Spinal cord (tissue), 9 donors: ENCODE measurements at regions not wholly inside any gene's neighbourhood (a gene's known extent, or its start where the extent isn't known, plus 50 kb on each side); places are given as distances from the start of the nearest gene placed in this dataset.
"Not testable (repeated sequence)": the region's sequence is repeated elsewhere in the genome, so short reads cannot be mapped to it uniquely, and the experiment has no call there.

Experiments
- DNase-seq, 6 donors: peaks; one replicate each; pipeline versions ENCODE4 v3.0.0 to v3.0.0-alpha.2; 2013 to 2015; ENCODE audit warnings: low spot score in 6 of 6, low read depth in 4 of 6
- H3K27ac ChIP-seq: one replicate; pipeline ENCODE4 v1.5.1; 2013; ENCODE audit warnings: low read depth, low read length, control low read depth
- H3K27me3 ChIP-seq: one replicate; pipeline ENCODE4 v1.6.1; 2013; ENCODE audit warnings: low read length; ENCODE audit not compliant: control insufficient read depth, insufficient read depth
- H3K36me3 ChIP-seq: one replicate; pipeline ENCODE4 v1.6.1; 2013; ENCODE audit warnings: low read length; ENCODE audit not compliant: control insufficient read depth, insufficient read depth
- H3K4me1 ChIP-seq: one replicate; pipeline ENCODE4 v1.6.1; 2013; ENCODE audit warnings: low read length; ENCODE audit not compliant: control insufficient read depth, insufficient read depth
- H3K4me3 ChIP-seq: one replicate; pipeline ENCODE4 v1.5.1; 2013; ENCODE audit warnings: low read depth, low read length, control low read depth
- H3K9me3 ChIP-seq: one replicate; pipeline ENCODE4 v1.6.1; 2013; ENCODE audit warnings: low read length; ENCODE audit not compliant: control insufficient read depth, insufficient read depth
- WGBS: methylation state at CpG from one replicate; pipeline ENCODE4 v1.1.5; 2013; ENCODE audit warnings: missing lambda C conversion rate; ENCODE audit not compliant: insufficient coverage; 5-methylcytosine and 5-hydroxymethylcytosine counted together
- donor health status: healthy.

GRCh38 chrX:63198693-63199092 is 152.4 kb downstream of the SPIN4 start:
- no CpG with 5 or more reads among the region's 3 CpGs for WGBS
- H3K36me3 ChIP-seq, H3K9me3 ChIP-seq, DNase-seq, H3K27ac ChIP-seq, H3K4me1 ChIP-seq, H3K27me3 ChIP-seq, H3K4me3 ChIP-seq: not testable (repeated sequence)

GRCh38 chrX:63192366-63193041 is 158.6 kb downstream of the SPIN4 start:
- WGBS = 88% methylated on average over 27 of the region's 29 CpGs

GRCh38 chrX:63186137-63186536 is 165.0 kb downstream of the SPIN4 start:
- 57% methylated on average over 1 of the region's 1 CpG for whole genome bisulfite sequencing
- Histone ChIP-seq H3K27ac (no peak overlapping the region), H3K9me3 (peaks cover 6% of the 10 kb centered on the region)

More at GRCh38 chrX:63192366-63193041, 158.6 kb downstream of the SPIN4 start:
- not testable (repeated sequence) for H3K27ac ChIP-seq, H3K4me3 ChIP-seq, DNase-seq, H3K4me1 ChIP-seq, H3K27me3 ChIP-seq, H3K9me3 ChIP-seq, H3K36me3 ChIP-seq

DNA sequence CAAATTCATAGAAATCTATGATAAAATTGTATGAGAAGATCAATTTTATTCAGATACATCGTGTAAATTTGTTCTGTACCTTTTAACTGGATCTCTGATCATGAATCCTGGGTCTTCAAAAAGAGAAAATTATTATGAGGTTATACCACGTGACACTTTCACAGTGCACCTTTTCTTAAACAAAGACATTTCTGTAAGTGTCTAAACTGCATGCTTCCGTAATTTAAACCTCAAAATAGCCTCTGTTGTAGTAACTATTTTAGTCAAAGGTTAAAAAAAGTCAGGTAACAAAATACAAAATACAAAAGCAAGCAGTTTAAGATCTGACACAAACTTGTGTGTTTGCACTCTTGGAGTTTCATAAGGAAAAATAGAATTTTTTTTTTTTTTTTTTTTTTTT is 171.3 kb downstream of the SPIN4 start:
- not testable (repeated sequence) for H3K4me3 ChIP-seq, DNase-seq, H3K27me3 ChIP-seq, H3K36me3 ChIP-seq, H3K4me1 ChIP-seq, H3K9me3 ChIP-seq, H3K27ac ChIP-seq
- no CpG with 5 or more reads among the region's 3 CpGs for WGBS

More at GRCh38 chrX:63186137-63186536, 165.0 kb downstream of the SPIN4 start:
- DNase-seq = no peak
- Histone ChIP-seq H3K4me3 (no peak overlapping the region), H3K4me1 (no peaks in the 10 kb centered on the region), H3K27me3 (no peaks in the 10 kb centered on the region), H3K36me3 (no peaks in the 10 kb centered on the region)

- WGBS = no CpG with 5 or more reads among the region's 4 CpGs
- not testable (repeated sequence) for DNase-seq
These were observed 174.6 kb downstream of the SPIN4 start for GRCh38 chrX:63176578-63176977.

GRCh38 chrX:63173841-63174718 is 177.1 kb downstream of the SPIN4 start:
- not testable (repeated sequence) for H3K27me3 ChIP-seq, H3K4me3 ChIP-seq, H3K9me3 ChIP-seq, DNase-seq, H3K4me1 ChIP-seq, H3K36me3 ChIP-seq, H3K27ac ChIP-seq
- WGBS = no CpG with 5 or more reads among the region's 8 CpGs

More at GRCh38 chrX:63176578-63176977, 174.6 kb downstream of the SPIN4 start:
- H3K4me1 ChIP-seq, H3K36me3 ChIP-seq, H3K27ac ChIP-seq, H3K9me3 ChIP-seq, H3K4me3 ChIP-seq, H3K27me3 ChIP-seq: not testable (repeated sequence)

GRCh38 chrX:63169416-63169815 is 181.7 kb downstream of the SPIN4 start:
- DNase-seq = not testable (repeated sequence)

GRCh38 chrX:63168949-63169348 is 182.2 kb downstream of the SPIN4 start:
- not testable (repeated sequence) for H3K36me3 ChIP-seq, H3K4me1 ChIP-seq, H3K27ac ChIP-seq, DNase-seq, H3K9me3 ChIP-seq, H3K4me3 ChIP-seq, H3K27me3 ChIP-seq
- WGBS = no CpG with 5 or more reads among the region's 1 CpG

More at GRCh38 chrX:63169416-63169815, 181.7 kb downstream of the SPIN4 start:
- H3K27ac ChIP-seq, H3K4me3 ChIP-seq, H3K27me3 ChIP-seq, H3K4me1 ChIP-seq, H3K36me3 ChIP-seq, H3K9me3 ChIP-seq: not testable (repeated sequence)
- WGBS = no CpG with 5 or more reads among the region's 4 CpGs

- not testable (repeated sequence) for H3K27ac ChIP-seq, H3K4me3 ChIP-seq, H3K36me3 ChIP-seq, H3K9me3 ChIP-seq, H3K27me3 ChIP-seq, H3K4me1 ChIP-seq, DNase-seq
- WGBS = no CpG with 5 or more reads among the region's 1 CpG
These were observed 184.1 kb downstream of the SPIN4 start for GRCh38 chrX:63167002-63167401.

- not testable (repeated sequence) for DNase-seq, H3K36me3 ChIP-seq, H3K4me1 ChIP-seq, H3K9me3 ChIP-seq, H3K27ac ChIP-seq, H3K27me3 ChIP-seq, H3K4me3 ChIP-seq
- WGBS = no CpG with 5 or more reads among the region's 1 CpG
These were observed 190.1 kb downstream of the SPIN4 start for GRCh38 chrX:63160994-63161393.
